ENCODE measurements at regions not wholly inside any gene's neighbourhood (a gene's known extent, or its start where the extent isn't known, plus 50 kb on each side); places are given as distances from the start of the nearest gene placed in this dataset.

GRCh38 chr3:16693820-16694219 lies 88.6 kb upstream of the DAZL start:
- CTCF ChIA-PET: no interaction called here
- POLR2A ChIA-PET: no interaction called here
- DNase-seq (ENCODE audit: low read depth): no peak

GRCh38 chr3:16695710-16696109 lies 90.5 kb upstream of the DAZL start:
- TF ChIP-seq CTCF (IDR thresholded peaks at IDR 0.05; ENCODE audit: insufficient read depth, low read depth, low read length): no peak

More at GRCh38 chr3:16693820-16694219, 88.6 kb upstream of the DAZL start:
- Histone ChIP-seq H3K27me3 (ENCODE audit: control insufficient read depth, insufficient read depth, low read length) (no peaks in the 10 kb centered on the region), H3K4me3 (ENCODE audit: low read depth, low read length) (no peak overlapping the region), H3K36me3 (ENCODE audit: control insufficient read depth, insufficient read depth, low read length) (no peaks in the 10 kb centered on the region)
- no peak for TF ChIP-seq CTCF (IDR thresholded peaks at IDR 0.05; ENCODE audit: insufficient read depth, low read depth, low read length)

GRCh38 chr3:16697443-16698147 lies 92.4 kb upstream of the DAZL start:
- DNase-seq (ENCODE audit: low read depth): no peak
- TF ChIP-seq CTCF (IDR thresholded peaks at IDR 0.05; ENCODE audit: insufficient read depth, low read depth, low read length): no peak
- ChIA-PET POLR2A (no interaction called here), CTCF (interaction anchor here (0.9 to 1.3 kb wide), 3 partner anchors 14 to 509 kb away, joined by 3 read pairs; no protein-coding TSS in a partner anchor)
- Histone ChIP-seq H3K4me3 (ENCODE audit: low read depth, low read length) (no peak overlapping the region), H3K27me3 (ENCODE audit: control insufficient read depth, insufficient read depth, low read length) (no peaks in the 10 kb centered on the region), H3K36me3 (ENCODE audit: control insufficient read depth, insufficient read depth, low read length) (no peaks in the 10 kb centered on the region)

More at GRCh38 chr3:16695710-16696109, 90.5 kb upstream of the DAZL start:
- no peak overlapping the region for H3K4me3 ChIP-seq (ENCODE audit: low read depth, low read length)
- ChIA-PET CTCF (no interaction called here), POLR2A (no interaction called here)
- no peak for DNase-seq (ENCODE audit: low read depth)
- no peaks in the 10 kb centered on the region for H3K27me3 ChIP-seq (ENCODE audit: control insufficient read depth, insufficient read depth, low read length)
- H3K36me3 ChIP-seq (ENCODE audit: control insufficient read depth, insufficient read depth, low read length): no peaks in the 10 kb centered on the region

- no peak for TF ChIP-seq CTCF (IDR thresholded peaks at IDR 0.05; ENCODE audit: insufficient read depth, low read depth, low read length)
- ChIA-PET POLR2A (interaction anchor here (0.6 kb wide), 1 partner anchor 88 kb away, joined by 7 read pairs; no protein-coding TSS in a partner anchor), CTCF (no interaction called here)
- Histone ChIP-seq H3K4me3 (ENCODE audit: low read depth, low read length) (no peak overlapping the region), H3K36me3 (ENCODE audit: control insufficient read depth, insufficient read depth, low read length) (no peaks in the 10 kb centered on the region), H3K27me3 (ENCODE audit: control insufficient read depth, insufficient read depth, low read length) (no peaks in the 10 kb centered on the region)
- no peak for DNase-seq (ENCODE audit: low read depth)
Observed at GRCh38 chr3:16700651-16701050, 95.4 kb upstream of the DAZL start.

GRCh38 chr3:16704941-16705340 lies 99.7 kb upstream of the DAZL start:
- ChIA-PET POLR2A (no interaction called here), CTCF (no interaction called here)
- Histone ChIP-seq H3K4me3 (ENCODE audit: low read depth, low read length) (no peak overlapping the region), H3K27me3 (ENCODE audit: control insufficient read depth, insufficient read depth, low read length) (no peaks in the 10 kb centered on the region), H3K36me3 (ENCODE audit: control insufficient read depth, insufficient read depth, low read length) (no peaks in the 10 kb centered on the region)
- DNase-seq (ENCODE audit: low read depth): no peak
- no peak for TF ChIP-seq CTCF (IDR thresholded peaks at IDR 0.05; ENCODE audit: insufficient read depth, low read depth, low read length)
